Peyer's patch (tissue), 4 donors: ENCODE measurements at regions not wholly inside any gene's neighbourhood (a gene's known extent, or its start where the extent isn't known, plus 50 kb on each side); places are given as distances from the start of the nearest gene placed in this dataset.

Experiments
- POLR2A ChIP-seq, 2 donors: fragments of 450-650 bp; IDR thresholded peaks; one replicate each; pipeline ENCODE4 v1.5.1; 2017; ENCODE audit warnings: antibody characterized with exemption in 2 of 2, mild to moderate bottlenecking in 2 of 2, moderate library complexity in 2 of 2
- TF ChIP-seq, protein P1 (sequence below), 6 experiments: fragments of 450-650 bp in 4 of 6; fragments of 200-600 bp in 2 of 6; sonication (generic) in 1 of 6; IDR thresholded peaks; one replicate each; pipeline ENCODE4 v1.5.1; 2017 to 2019; ENCODE audit warnings: antibody characterized with exemption in 6 of 6, mild to moderate bottlenecking in 3 of 6, moderate library complexity in 1 of 6

DNA sequence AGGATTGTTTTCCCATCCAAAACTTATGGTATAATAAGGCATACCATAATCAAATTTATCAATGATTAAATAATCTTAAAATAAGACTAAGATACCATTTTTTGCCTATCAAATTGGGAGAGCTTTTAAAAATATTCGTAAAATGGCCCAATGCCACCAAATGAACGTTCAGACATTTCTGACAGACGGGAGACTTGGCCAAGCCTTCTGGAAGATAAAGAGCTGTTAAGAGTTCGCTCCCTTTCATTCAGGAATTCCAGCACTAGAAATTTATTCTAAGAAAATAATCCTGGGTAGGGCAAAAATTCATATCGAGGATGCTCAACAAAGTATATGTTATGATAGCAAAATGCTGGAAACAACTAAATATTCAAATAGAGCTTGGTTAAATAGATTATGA, 85.6 kb upstream of the NEO1 start:
- TF ChIP-seq, protein P1, sequence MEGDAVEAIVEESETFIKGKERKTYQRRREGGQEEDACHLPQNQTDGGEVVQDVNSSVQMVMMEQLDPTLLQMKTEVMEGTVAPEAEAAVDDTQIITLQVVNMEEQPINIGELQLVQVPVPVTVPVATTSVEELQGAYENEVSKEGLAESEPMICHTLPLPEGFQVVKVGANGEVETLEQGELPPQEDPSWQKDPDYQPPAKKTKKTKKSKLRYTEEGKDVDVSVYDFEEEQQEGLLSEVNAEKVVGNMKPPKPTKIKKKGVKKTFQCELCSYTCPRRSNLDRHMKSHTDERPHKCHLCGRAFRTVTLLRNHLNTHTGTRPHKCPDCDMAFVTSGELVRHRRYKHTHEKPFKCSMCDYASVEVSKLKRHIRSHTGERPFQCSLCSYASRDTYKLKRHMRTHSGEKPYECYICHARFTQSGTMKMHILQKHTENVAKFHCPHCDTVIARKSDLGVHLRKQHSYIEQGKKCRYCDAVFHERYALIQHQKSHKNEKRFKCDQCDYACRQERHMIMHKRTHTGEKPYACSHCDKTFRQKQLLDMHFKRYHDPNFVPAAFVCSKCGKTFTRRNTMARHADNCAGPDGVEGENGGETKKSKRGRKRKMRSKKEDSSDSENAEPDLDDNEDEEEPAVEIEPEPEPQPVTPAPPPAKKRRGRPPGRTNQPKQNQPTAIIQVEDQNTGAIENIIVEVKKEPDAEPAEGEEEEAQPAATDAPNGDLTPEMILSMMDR (IDR thresholded peaks at IDR 0.05) = no peak
- no peak for TF ChIP-seq POLR2A (IDR thresholded peaks at IDR 0.05)
